ENCODE measurements at regions not wholly inside any gene's neighbourhood (a gene's known extent, or its start where the extent isn't known, plus 50 kb on each side); places are given as distances from the start of the nearest gene placed in this dataset.

DNA sequence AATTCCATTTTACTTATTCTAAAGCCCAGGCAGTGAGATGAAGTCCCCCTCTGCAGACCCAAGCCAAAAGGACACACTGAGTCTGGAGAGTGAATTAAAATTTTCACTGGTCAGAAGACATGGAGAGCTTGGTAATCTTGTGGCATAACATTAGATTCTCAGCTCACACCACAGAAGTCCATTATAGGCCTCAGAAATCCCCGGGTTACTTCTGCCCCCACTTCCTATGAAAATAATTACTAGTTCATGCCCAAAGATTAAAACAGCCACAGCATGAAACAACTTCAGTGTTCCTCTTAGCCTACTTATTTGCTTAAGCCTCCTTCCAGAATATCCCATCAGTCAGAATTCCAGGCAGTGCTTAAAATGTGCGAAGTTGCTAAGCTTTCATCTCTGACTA, 123.3 kb downstream of the ZC3H11B start:
- no peak overlapping the region for H3K4me3 Mint-ChIP-seq
- DNase-seq = no peak
- no peaks in the 10 kb centered on the region for H3K27me3 Mint-ChIP-seq
- ChIA-PET CTCF (no interaction called here), POLR2A (no interaction called here)
- H3K27ac Mint-ChIP-seq = no peak overlapping the region
- intact Hi-C loops (cut with micrococcal nuclease) = no loop called here
- no peaks in the 10 kb centered on the region for H3K9me3 Mint-ChIP-seq
- H3K4me1 Mint-ChIP-seq (ENCODE audit: low read depth) = no peaks in the 10 kb centered on the region
- no peaks in the 10 kb centered on the region for H3K36me3 Mint-ChIP-seq

DNA sequence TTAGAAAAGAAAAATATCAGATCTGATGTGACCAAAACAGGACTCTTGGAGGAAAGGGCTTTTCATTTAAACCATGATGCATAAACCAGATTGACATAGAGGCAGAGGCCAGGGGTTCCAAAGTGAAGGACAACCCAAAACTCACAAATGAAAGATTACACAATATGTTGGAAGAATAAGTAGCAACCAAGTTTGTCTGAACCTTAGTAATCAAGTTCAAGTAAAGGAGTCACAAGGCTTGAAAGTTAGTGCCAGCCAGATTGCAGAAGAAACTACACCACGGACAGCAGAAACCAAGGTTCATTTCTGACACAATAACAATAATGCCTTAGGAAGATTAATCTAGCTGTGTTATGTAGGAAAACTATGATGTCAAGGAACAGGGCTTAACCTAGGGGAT, 124.6 kb downstream of the ZC3H11B start:
- ChIA-PET POLR2A (no interaction called here), CTCF (no interaction called here)
- DNase-seq = no peak
- Mint-ChIP-seq H3K9me3 (no peaks in the 10 kb centered on the region), H3K4me1 (ENCODE audit: low read depth) (no peaks in the 10 kb centered on the region), H3K27me3 (no peaks in the 10 kb centered on the region), H3K27ac (no peak overlapping the region), H3K4me3 (no peak overlapping the region), H3K36me3 (no peaks in the 10 kb centered on the region)
- intact Hi-C loops (cut with micrococcal nuclease) = no loop called here

DNA sequence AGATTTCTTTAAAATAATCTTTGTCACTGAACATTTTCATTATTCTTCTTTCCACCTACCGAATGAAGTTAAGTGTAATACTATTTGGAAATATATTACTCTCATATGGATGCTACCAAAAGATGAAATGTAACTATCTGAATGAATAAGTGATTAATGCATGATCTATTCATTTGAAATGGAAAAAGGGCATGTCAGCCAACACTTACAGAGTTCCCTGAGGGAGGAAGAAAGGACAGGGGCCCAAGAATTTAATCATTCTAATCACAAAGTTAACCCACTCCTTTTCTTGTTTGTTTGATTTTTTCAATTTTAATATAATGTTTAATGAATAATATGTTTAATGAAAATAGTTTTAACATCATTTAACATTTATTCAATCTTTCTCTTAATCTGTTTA, 129.4 kb downstream of the ZC3H11B start:
- H3K4me3 Mint-ChIP-seq = no peak overlapping the region
- intact Hi-C loops (cut with micrococcal nuclease) = no loop called here
- no peak overlapping the region for H3K27ac Mint-ChIP-seq
- ChIA-PET CTCF (no interaction called here), POLR2A (no interaction called here)
- no peaks in the 10 kb centered on the region for H3K4me1 Mint-ChIP-seq (ENCODE audit: low read depth)
- DNase-seq = no peak
- H3K27me3 Mint-ChIP-seq = no peaks in the 10 kb centered on the region
- no peaks in the 10 kb centered on the region for H3K36me3 Mint-ChIP-seq
- H3K9me3 Mint-ChIP-seq = no peaks in the 10 kb centered on the region

DNA sequence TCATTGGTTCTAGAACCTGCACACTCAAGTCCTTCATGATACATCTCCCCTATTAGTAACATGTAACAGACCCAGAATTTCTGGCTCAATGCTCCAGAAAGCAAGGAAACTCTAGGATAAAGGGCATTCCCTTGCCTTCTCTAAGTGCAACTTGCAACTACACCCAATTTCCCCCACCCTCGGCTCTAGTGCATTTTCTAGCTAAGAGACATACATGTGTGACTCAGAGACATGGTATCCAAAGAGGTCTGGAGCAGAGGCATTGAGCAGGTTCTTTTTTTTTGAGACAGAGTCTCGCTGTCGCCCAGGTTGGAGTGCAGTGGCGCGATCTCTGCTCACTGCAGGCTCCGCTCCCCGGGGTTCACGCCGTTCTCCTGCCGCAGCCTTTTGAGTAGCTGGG, 132.9 kb downstream of the ZC3H11B start:
- no peaks in the 10 kb centered on the region for H3K4me1 Mint-ChIP-seq (ENCODE audit: low read depth)
- H3K4me3 Mint-ChIP-seq = no peak overlapping the region
- CTCF ChIA-PET = no interaction called here
- intact Hi-C loops (cut with micrococcal nuclease) = no loop called here
- no peaks in the 10 kb centered on the region for H3K36me3 Mint-ChIP-seq
- no peaks in the 10 kb centered on the region for H3K27me3 Mint-ChIP-seq
- POLR2A ChIA-PET = interaction anchor here (0.6 kb wide), 1 partner anchor 217 kb away, joined by 3 read pairs; no protein-coding TSS in a partner anchor
- no peak overlapping the region for H3K27ac Mint-ChIP-seq
- DNase-seq = no peak
- no peaks in the 10 kb centered on the region for H3K9me3 Mint-ChIP-seq

DNA sequence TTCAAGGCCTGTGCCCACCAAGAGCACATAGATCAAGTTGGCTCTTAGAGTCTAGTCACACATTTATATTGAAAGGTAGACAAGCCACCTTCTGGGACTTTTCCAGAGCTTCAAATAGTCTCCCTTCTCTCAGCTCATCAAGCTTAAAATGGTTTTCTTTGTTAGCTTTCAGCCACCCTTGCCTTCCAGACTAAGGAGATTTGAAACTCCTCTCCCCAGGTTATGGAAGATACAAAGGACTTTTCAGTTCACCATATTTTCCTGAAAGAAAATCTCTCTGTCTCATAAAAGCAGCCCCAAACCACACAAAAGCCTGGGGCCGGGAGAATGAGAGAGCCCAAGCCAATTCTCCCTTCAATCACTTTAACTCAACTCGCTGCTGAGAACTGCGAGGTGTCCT, 134.1 kb downstream of the ZC3H11B start:
- H3K4me3 Mint-ChIP-seq = no peak overlapping the region
- intact Hi-C loops (cut with micrococcal nuclease) = no loop called here
- CTCF ChIA-PET = interaction anchor here (0.6 kb wide), 1 partner anchor 963 kb away, joined by 3 read pairs; no protein-coding TSS in a partner anchor
- no peaks in the 10 kb centered on the region for H3K27me3 Mint-ChIP-seq
- no peak overlapping the region for H3K27ac Mint-ChIP-seq
- H3K9me3 Mint-ChIP-seq = no peaks in the 10 kb centered on the region
- no peaks in the 10 kb centered on the region for H3K4me1 Mint-ChIP-seq (ENCODE audit: low read depth)
- DNase-seq = no peak
- POLR2A ChIA-PET = no interaction called here
- no peaks in the 10 kb centered on the region for H3K36me3 Mint-ChIP-seq

DNA sequence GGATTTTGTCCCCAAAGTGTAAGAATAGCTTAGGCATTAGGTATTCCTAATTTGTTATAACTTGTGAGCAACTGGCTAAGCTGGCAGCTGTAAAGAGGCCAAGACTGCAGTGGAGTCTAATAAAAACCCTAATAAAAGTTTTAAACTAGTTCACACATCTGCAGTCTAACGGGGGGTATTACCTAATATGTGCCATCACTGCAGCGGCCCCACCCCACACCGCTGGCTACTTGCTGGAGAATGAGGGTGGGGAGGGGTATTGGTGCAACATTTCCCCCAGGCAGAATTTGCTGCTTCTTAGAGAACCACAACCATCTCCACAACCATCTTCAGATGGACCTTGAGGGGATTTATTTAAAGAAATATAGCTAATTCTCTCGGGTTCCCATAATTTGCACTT, 135.0 kb downstream of the ZC3H11B start:
- intact Hi-C loops (cut with micrococcal nuclease) = no loop called here
- ChIA-PET POLR2A (no interaction called here), CTCF (no interaction called here)
- no peaks in the 10 kb centered on the region for H3K27me3 Mint-ChIP-seq
- no peak for DNase-seq
- no peaks in the 10 kb centered on the region for H3K9me3 Mint-ChIP-seq
- no peak overlapping the region for H3K27ac Mint-ChIP-seq
- no peak overlapping the region for H3K4me3 Mint-ChIP-seq
- no peaks in the 10 kb centered on the region for H3K36me3 Mint-ChIP-seq
- no peaks in the 10 kb centered on the region for H3K4me1 Mint-ChIP-seq (ENCODE audit: low read depth)

DNA sequence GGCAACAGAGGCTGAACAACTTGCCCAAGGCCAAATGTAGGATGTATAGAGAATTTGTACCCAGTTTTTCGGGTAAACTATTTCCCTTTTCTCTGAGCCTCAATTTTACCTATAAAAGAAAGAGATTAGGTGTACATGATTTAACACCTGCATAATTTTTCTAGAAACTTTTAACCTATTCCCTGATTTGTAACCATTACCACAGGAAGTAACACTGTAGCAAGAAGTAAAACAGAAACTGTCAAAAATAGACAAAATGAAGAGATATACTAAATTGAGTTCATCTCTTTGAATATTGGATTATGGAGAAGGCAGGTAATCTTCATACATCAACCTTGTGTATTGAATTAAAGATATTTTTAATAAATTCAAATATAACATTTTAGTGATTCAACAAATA, 136.2 kb downstream of the ZC3H11B start:
- no peaks in the 10 kb centered on the region for H3K27me3 Mint-ChIP-seq
- CTCF ChIA-PET = no interaction called here
- H3K27ac Mint-ChIP-seq = no peak overlapping the region
- POLR2A ChIA-PET = no interaction called here
- no peak for DNase-seq
- intact Hi-C loops (cut with micrococcal nuclease) = no loop called here
- no peaks in the 10 kb centered on the region for H3K36me3 Mint-ChIP-seq
- no peak overlapping the region for H3K4me3 Mint-ChIP-seq
- H3K9me3 Mint-ChIP-seq = no peaks in the 10 kb centered on the region
- no peaks in the 10 kb centered on the region for H3K4me1 Mint-ChIP-seq (ENCODE audit: low read depth)

DNA sequence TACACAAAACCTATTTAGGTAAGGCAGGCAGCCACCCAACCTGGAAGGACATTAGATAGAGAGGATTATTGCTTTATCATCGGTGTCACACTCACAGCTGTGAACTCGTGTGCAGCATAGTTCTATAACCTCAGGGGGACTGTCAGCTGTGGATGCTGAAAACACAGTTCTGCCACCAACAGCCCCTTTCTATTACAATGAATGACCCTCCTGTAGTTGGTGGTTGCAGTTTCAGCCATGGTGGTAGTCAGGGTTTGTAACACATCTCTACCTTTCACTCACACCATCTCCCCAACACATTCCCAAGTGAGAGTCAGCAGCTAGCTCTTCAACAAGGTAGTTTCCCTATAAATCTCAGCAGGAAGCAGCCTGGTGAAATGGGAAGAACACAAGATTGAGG, 136.8 kb downstream of the ZC3H11B start:
- Mint-ChIP-seq H3K36me3 (no peaks in the 10 kb centered on the region), H3K27me3 (no peaks in the 10 kb centered on the region), H3K9me3 (no peaks in the 10 kb centered on the region), H3K27ac (no peak overlapping the region), H3K4me3 (no peak overlapping the region), H3K4me1 (ENCODE audit: low read depth) (no peaks in the 10 kb centered on the region)
- POLR2A ChIA-PET = no interaction called here
- DNase-seq = no peak
- CTCF ChIA-PET = no interaction called here
- intact Hi-C loops (cut with micrococcal nuclease) = no loop called here

DNA sequence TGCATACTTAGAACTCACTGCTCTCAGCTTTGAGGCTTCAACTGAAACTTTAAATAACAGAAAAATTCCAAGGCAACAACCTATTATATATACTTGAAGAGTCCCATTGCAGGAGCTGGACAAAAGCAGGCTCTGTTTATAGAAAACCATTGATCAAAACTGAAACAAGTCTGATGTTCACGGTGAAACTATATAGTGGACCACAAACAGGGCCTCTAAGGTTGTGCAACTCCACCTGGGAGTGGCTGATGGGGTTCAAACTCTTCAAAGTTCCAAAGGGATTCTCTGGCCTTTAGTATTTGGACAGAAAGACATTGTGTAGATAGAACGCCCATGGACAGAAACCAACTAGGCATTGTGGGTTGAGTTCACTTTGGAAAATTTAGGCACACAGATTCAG, 140.3 kb downstream of the ZC3H11B start:
- Mint-ChIP-seq H3K27me3 (peaks cover 2% of the 10 kb centered on the region), H3K36me3 (no peaks in the 10 kb centered on the region), H3K4me1 (ENCODE audit: low read depth) (no peaks in the 10 kb centered on the region), H3K4me3 (no peak overlapping the region), H3K9me3 (no peaks in the 10 kb centered on the region), H3K27ac (no peak overlapping the region)
- DNase-seq = no peak
- intact Hi-C loops (cut with micrococcal nuclease) = no loop called here
- CTCF ChIA-PET = no interaction called here
- POLR2A ChIA-PET = no interaction called here

DNA sequence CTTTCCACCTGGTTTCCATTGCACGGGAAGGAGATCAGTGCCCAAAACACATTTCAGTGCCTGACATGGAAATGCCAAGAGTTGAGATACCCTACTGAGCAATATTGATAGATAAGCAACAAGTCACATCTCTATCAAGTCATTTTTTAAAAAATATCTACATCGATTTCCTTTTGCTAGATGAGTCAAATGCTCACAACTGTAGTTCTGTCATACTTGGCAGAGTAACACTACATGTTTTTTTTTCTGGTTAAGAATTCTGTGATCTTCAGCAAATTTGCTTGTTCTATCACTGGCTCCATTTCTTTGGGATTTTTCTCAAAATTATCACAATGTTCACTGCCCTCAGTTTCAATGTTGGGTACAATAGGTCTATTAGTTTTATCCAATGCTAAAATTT, 145.4 kb downstream of the ZC3H11B start:
- Mint-ChIP-seq H3K4me1 (ENCODE audit: low read depth) (peaks cover 6% of the 10 kb centered on the region), H3K27me3 (peaks cover 2% of the 10 kb centered on the region), H3K4me3 (no peak overlapping the region), H3K27ac (no peak overlapping the region), H3K36me3 (no peaks in the 10 kb centered on the region), H3K9me3 (no peaks in the 10 kb centered on the region)
- ChIA-PET CTCF (no interaction called here), POLR2A (no interaction called here)
- DNase-seq = no peak
- intact Hi-C loops (cut with micrococcal nuclease) = loop anchor here (5.0 kb wide), 1 partner anchor 280 kb away; no protein-coding TSS in a partner anchor

DNA sequence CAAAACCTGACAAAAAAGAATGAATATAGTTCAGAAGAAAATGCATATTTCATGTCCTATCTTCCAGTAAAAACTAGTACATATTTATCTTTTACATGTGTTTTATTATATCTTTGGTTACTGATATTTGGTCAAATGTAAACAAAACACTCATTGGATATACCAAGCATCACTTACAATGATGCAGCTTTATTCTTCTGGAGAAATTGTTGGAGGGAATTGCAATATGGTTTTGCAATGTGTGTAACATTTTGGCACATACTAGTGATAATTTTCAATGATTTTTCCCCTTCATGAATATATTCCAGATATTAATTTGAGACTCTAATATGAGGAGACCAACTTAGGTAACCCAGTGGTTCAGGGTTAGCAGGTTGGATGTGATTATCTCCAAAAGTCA, 146.1 kb downstream of the ZC3H11B start:
- Mint-ChIP-seq H3K36me3 (no peaks in the 10 kb centered on the region), H3K4me3 (no peak overlapping the region), H3K27ac (no peak overlapping the region), H3K9me3 (no peaks in the 10 kb centered on the region), H3K4me1 (ENCODE audit: low read depth) (peaks cover 9% of the 10 kb centered on the region), H3K27me3 (peaks cover 2% of the 10 kb centered on the region)
- intact Hi-C loops (cut with micrococcal nuclease) = loop anchor here (5.0 kb wide), 1 partner anchor 279 kb away; no protein-coding TSS in a partner anchor
- ChIA-PET CTCF (no interaction called here), POLR2A (no interaction called here)
- no peak for DNase-seq

DNA sequence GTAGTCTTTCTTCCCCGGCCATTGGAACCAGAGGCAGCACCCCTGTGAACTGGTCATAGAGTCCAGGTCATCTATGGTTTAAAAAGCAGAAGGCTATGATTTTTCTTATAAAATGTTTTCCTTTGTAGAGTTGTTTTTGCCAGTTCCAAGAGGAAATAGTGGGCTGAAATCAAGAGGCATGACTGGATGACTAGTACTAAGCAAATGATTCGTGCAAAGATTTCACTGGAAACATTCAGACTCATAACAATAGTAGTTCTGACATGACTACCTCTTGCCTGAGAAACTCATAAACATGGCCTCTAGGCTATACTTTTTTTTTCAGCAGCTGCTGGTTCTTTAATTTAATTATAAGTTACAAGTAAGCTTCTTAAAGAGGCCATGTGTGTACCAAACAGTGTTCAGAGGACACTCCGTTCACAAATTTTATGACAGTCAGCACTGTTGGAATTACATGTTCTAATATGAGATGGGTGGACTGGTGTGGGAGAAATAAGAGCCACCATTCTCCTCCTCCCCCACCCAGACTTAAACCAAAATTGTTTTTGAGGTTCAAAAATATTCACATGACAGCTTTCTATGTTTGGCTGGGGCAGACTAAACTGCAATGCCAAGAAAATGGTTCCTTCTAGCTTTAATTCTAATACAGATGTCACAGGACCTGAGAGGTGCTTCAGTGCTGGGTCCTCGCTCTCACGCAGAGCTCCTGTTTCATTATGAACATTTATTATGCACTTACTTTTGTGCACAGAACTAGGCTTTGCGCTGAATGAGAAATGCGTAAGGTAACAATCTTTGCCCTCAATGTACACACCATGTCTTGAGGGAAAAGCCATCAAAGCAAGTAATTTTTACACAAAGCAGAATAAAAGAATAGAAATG, 147.5 kb downstream of the ZC3H11B start:
- DNase-seq = peak; percentile 16
- Mint-ChIP-seq H3K36me3 (no peaks in the 10 kb centered on the region), H3K27me3 (peaks cover 2% of the 10 kb centered on the region), H3K4me1 (ENCODE audit: low read depth) (peaks cover 11% of the 10 kb centered on the region), H3K27ac (peak overlapping the region; percentile 66), H3K9me3 (peaks cover 2% of the 10 kb centered on the region), H3K4me3 (no peak overlapping the region)
- intact Hi-C loops (cut with micrococcal nuclease) = loop anchor here (1.0 to 5.0 kb wide), 3 partner anchors 38 to 278 kb away; no protein-coding TSS in a partner anchor
- ChIA-PET CTCF (interaction anchor here (0.6 kb wide), 1 partner anchor 100 kb away, joined by 4 read pairs; no protein-coding TSS in a partner anchor), POLR2A (interaction anchor here (0.6 to 0.7 kb wide), 2 partner anchors 12 to 35 kb away, joined by 3 read pairs; no protein-coding TSS in a partner anchor)

DNA sequence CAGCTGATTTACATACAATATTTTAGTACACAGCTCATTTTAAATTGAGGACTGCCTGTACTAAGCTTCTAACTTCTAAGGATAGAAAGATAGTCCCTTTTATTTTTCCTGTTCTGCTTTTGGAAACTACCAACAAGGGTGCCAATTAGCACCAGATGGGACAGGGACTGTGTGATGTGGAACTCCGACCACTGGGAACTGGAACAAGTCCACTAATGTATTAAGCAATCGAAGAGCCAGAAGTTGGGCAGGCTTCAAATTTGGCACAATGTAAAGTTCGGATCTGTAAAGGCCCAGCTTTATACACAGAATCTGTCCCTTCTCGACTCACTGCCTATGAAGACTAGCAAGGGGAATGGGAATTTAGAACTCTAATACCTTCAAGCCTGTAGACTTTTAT, 149.3 kb downstream of the ZC3H11B start:
- DNase-seq = no peak
- peaks cover 11% of the 10 kb centered on the region for H3K4me1 Mint-ChIP-seq (ENCODE audit: low read depth)
- POLR2A ChIA-PET = no interaction called here
- intact Hi-C loops (cut with micrococcal nuclease) = no loop called here
- H3K36me3 Mint-ChIP-seq = no peaks in the 10 kb centered on the region
- H3K9me3 Mint-ChIP-seq = peaks cover 2% of the 10 kb centered on the region
- H3K27me3 Mint-ChIP-seq = peaks cover 2% of the 10 kb centered on the region
- no peak overlapping the region for H3K27ac Mint-ChIP-seq
- CTCF ChIA-PET = interaction anchor here (1.4 kb wide), 1 partner anchor 47 kb away, joined by 5 read pairs; no protein-coding TSS in a partner anchor
- H3K4me3 Mint-ChIP-seq = no peak overlapping the region
